HG03196 (cell line): ENCODE measurements at regions not wholly inside any gene's neighbourhood (a gene's known extent, or its start where the extent isn't known, plus 50 kb on each side); places are given as distances from the start of the nearest gene placed in this dataset.
A peak's percentile ranks its signal among the peaks of the same experiment; 100 is the strongest.

Source experiments
- ATAC-seq: cut with Tn5 transposase; IDR thresholded peaks from one replicate; pipeline ENCODE4 v1.9.1; 2021; ENCODE audit not compliant: unreplicated experiment

- no peak for ATAC-seq
These were observed 652.5 kb downstream of the KCNJ3 start for GRCh38 chr2:155350783-155351580.

- no peak for ATAC-seq
These were observed 633.5 kb downstream of the KCNJ3 start for GRCh38 chr2:155332016-155332415.

DNA sequence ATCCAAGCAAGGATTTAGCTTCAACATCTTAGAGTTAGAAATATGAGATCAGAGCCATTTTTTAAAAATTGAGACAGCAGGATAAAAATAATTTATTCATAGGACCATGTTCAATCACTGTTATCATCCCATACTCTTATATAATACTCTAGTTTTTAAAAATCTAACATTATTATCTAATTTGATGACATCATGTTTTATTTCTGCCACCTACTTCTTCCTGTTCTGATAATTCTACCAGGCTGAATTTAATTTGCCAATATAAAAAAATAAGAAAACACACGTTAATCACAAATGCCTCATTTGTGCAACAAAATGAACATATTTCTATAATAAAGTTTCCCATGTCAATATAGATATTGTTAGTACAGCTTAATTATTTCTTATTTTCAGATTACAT lies 621.7 kb downstream of the KCNJ3 start:
- ATAC-seq: no peak

DNA sequence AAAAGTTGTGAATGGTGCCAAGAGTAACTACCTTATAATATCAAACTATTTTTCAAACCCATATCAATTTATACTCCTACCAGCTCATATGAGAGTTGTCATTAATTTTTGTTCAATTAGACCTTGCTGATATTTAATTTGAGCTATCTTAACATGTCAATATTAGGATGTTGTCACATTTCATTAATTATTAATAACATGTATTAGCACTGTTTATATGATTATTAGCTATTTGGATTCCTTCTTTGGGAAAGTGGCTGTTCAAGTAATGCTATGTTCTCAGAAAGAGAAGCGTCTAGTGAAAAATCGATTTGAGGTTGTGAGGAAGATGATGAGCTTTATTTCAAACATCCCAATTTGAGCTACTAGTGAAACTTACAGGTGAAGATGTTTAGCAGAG lies 620.2 kb downstream of the KCNJ3 start:
- ATAC-seq: no peak

DNA sequence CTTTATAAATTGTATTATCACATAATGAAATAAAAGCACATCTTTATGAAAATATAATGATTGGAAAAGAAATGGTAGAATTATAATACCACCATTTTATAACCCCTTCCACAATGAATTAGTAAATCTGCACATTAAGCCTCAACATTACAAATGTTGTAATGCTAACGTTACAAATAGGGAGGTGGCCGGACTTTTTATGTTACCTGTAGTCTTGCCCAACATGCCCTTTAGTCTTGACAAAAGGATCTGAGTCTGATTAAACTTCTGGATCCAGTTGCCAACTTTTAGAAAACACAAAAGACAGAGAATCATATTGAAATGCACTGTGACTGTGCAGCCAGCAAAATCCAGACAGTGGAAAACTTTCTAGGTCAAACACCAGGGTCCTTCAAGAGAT lies 617.3 kb downstream of the KCNJ3 start:
- no peak for ATAC-seq

DNA sequence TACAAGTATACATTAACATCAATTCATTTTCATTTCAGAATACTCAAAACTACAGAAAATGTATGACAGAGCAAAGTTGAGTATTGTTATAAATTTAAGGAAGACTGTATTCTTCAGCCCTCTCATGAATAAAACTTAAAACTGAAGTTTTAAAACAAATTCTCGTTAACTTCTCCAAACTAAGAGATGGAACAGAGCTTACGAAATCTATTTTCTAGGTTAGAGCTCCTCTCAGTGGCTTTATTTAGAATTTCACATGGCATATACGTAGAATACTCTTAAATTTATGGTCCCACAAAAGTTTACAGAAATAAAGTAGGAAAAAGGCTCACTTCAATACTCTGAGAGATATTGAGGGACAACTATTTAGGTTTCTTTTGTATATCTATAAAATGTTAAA lies 612.1 kb downstream of the KCNJ3 start:
- no peak for ATAC-seq

- ATAC-seq: no peak
These were observed 611.0 kb downstream of the KCNJ3 start for GRCh38 chr2:155309483-155309882.

GRCh38 chr2:155308367-155309009 lies 610.0 kb downstream of the KCNJ3 start:
- no peak for ATAC-seq

- ATAC-seq: no peak
These were observed 602.7 kb downstream of the KCNJ3 start for GRCh38 chr2:155301221-155301620.

GRCh38 chr2:155298001-155298400 lies 599.5 kb downstream of the KCNJ3 start:
- no peak for ATAC-seq

DNA sequence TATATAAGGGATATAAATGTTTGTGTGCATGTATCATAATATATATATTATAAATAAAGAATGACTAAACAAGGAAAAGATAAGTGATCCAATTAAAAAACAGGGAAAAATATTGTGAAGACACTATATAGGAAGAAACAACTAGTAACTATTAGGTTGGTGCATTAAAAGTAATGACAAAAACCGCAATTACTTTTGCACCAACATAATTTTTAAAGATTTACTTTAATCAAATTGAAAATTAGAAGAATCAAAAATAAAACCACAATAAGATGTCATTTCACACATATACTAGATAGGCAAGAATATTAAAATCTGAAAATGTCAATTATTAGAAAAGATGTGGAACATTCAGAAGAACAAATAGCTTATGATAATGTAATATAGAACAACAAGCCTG lies 595.9 kb downstream of the KCNJ3 start:
- no peak for ATAC-seq

- no peak for ATAC-seq
These were observed 583.4 kb downstream of the KCNJ3 start for GRCh38 chr2:155281907-155282306.

DNA sequence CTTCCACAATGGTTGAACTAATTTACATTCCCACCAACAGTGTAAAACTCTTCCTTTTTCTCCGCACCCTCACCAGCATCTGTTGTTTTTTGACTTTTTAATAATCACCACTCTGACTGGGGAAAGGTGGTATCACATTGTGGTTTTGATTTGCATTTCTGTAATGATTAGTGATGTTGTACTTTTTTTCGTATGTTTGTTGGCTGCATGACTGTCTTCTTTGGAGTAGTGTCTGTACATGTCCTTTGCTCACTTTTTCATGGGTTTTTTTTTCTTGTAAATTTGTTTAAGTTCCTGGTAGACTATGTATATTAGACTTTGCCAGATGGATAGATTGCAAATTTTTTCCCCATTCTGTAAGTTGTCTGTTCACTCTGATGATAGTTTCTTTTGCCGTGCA lies 574.8 kb downstream of the KCNJ3 start:
- ATAC-seq: no peak

- no peak for ATAC-seq
These were observed 568.1 kb downstream of the KCNJ3 start for GRCh38 chr2:155266583-155266982.

GRCh38 chr2:155266109-155266508 lies 567.6 kb downstream of the KCNJ3 start:
- ATAC-seq: no peak

DNA sequence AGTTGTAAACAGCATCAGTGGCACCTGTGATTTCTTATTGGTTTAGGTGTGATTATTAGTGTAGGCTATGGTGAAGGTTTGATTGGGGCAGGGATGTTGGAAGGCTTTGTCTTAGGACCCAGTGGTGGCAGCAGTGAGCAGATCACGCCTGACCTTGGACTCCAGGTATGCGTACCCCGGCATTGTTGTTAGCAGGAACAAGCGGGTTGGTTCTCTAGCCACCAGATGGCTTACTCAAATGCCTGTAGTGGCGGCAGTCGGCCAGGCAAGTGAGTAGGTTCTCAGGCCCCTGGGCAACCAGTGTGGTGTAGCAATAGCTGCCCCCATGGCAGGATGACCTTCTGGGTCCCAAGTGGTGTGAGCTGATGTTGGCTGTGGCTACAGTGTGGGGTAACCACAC lies 558.3 kb downstream of the KCNJ3 start:
- no peak for ATAC-seq

DNA sequence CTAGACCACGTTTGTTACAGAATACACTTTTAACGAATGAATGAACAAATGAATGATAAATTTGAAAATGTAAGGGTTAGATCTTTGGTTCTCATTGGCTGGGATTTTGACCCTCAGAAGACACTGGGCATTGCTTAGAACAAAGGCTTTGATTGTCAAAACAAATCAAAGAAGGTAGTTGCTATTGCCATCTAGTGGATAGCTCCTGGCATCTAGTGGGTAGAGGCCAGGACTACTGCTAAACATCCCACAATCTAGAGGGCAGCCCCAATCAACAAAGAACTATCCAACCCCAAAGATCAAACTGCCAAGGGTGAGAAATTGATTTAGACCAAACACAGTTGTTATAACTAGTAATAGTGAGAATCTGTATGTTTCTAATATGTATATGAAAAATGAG lies 552.3 kb downstream of the KCNJ3 start:
- ATAC-seq: peak; percentile 81

DNA sequence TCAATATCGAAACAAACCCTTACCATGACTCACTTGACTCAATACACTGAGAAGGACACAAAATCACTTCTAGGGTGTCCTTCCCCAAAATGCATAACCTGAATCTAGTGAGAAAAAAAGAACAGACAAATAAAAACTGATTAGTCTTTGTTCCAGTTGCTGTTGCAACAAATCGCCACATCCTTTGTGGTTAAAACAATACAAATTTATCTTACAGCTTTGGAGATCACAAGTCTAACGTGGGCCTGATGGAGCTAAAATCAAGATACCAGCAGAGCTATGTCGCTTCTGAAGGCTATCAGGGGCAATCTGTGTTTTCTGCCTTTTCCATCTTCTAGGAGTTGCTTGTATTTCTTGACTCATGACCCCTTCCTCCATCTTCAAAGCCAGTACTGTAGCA lies 541.7 kb downstream of the KCNJ3 start:
- ATAC-seq: no peak

DNA sequence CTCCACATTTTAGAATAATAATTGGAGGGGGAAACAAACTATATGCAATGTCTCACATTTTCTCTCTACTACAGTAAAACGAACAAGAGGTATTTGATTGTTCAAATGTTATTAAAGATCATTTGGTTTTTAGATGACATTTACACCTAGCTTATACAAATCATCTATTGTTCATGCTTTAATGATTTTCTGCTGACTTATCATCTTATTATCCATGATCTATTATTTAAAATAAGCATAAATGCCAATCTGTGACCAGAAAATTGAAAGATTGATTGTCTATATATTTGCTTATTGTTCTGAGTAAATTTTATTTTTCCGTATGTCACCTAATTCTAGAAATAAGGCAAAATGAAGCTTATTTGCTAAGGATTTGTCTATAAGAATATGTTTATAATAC lies 537.2 kb downstream of the KCNJ3 start:
- ATAC-seq: no peak

GRCh38 chr2:155223781-155224406 lies 525.4 kb downstream of the KCNJ3 start:
- ATAC-seq: no peak

DNA sequence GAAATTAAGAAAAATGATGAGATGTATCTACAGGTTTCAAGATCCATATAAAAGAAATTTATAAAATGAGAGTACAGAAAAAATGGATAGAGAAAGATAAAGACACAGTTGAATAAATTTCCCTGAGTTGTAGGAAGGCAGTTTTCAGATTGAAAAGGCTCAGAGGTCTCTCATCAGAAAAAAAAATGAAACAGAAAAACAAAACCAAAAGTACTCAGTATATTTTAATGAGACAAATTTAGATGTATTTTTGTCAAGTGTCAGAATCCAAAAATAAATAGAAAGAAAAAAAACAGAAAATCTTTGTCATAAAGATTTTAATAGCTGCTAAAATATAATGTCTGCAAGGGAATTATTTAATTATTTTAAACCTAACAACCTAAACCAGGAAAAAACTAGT lies 520.5 kb downstream of the KCNJ3 start:
- no peak for ATAC-seq

DNA sequence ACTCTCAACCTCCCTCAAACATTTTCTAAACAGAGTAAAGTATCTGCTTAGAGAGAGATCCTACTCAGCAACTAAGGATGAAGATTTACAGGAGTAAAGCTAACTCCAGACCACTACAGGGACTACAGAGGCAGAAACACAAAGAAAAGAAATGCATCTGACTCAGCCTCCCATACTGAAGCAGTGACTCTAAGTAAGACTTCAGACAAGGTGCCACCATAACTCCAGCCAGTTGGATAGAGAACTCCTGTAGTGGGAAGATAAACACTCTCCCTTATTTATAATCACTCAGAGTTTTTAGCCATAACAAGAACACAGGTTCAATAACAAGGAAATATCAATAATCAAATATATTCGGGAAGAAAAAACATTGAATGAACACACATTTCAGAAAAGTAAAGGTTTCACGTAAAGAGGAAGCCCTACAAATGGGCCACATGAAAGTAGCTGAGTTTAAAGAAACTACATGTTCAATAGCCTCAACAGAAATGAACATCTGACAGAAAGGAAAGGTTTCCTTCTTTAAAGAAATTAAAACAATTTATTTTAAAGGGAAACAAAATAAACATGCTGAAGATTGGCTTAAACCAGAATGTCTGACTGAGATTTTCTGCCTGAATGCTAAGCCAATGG lies 519.9 kb downstream of the KCNJ3 start:
- no peak for ATAC-seq
